AG10803 (cell line): ENCODE measurements at regions not wholly inside any gene's neighbourhood (a gene's known extent, or its start where the extent isn't known, plus 50 kb on each side); places are given as distances from the start of the nearest gene placed in this dataset.

Source experiments
- DNase-seq: peaks from one replicate; pipeline ENCODE4 v3.0.0; 2010; ENCODE audit warnings: low read depth
- H3K4me3 ChIP-seq: 2 replicates; pipeline ENCODE4 v1.5.1; 2011; ENCODE audit warnings: mild to moderate bottlenecking, low read length, control low read depth
- TF ChIP-seq, protein P1 (sequence below): conservative IDR thresholded peaks from 2 replicates; pipeline ENCODE4 v1.5.1; 2011; ENCODE audit warnings: mild to moderate bottlenecking, low read length, control low read depth, inconsistent platforms

DNA sequence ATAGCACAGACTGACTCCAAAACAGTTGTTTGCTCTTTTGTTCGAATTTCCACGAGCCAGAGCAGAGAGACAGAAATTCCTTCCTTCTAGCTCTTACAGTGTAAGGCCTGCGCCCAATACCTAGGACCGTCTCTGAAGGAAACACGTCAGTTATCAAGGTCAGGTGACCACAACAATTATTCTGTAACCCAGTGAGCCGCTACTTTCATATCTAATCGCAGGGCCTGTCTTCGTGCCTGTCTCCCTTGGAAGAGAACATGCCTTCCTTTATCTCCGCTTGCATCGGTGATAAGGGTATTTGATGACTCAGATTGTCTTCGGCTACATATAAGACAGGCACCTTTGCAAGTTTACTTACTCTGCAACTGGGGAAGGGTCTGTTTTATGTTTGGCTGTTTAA, 288.0 kb downstream of the MAF start:
- TF ChIP-seq, protein P1, sequence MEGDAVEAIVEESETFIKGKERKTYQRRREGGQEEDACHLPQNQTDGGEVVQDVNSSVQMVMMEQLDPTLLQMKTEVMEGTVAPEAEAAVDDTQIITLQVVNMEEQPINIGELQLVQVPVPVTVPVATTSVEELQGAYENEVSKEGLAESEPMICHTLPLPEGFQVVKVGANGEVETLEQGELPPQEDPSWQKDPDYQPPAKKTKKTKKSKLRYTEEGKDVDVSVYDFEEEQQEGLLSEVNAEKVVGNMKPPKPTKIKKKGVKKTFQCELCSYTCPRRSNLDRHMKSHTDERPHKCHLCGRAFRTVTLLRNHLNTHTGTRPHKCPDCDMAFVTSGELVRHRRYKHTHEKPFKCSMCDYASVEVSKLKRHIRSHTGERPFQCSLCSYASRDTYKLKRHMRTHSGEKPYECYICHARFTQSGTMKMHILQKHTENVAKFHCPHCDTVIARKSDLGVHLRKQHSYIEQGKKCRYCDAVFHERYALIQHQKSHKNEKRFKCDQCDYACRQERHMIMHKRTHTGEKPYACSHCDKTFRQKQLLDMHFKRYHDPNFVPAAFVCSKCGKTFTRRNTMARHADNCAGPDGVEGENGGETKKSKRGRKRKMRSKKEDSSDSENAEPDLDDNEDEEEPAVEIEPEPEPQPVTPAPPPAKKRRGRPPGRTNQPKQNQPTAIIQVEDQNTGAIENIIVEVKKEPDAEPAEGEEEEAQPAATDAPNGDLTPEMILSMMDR: no peak
- DNase-seq: no peak
- no peak overlapping the region for H3K4me3 ChIP-seq

DNA sequence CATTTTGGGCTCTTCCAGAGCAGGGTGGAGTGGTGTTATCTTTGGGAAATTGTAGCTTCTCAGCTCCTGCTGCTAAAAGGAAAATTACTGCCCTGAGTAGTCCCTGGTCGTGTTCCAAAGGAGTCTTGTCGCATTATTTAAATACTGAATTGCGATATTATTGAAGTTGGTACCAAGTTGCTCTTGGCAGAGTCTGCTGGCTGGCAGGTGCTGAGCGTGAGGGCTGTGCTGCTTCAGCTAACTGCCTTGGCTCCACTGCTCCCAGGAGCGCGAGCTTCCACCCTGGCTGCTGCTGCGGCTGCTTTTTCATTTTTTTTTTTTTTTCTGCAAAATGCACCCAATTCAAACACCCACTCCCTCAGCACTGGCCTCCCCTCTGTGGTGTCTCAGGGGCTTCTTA, 289.8 kb downstream of the MAF start:
- TF ChIP-seq, protein P1: no peak
- no peak for DNase-seq
- H3K4me3 ChIP-seq: no peak overlapping the region

DNA sequence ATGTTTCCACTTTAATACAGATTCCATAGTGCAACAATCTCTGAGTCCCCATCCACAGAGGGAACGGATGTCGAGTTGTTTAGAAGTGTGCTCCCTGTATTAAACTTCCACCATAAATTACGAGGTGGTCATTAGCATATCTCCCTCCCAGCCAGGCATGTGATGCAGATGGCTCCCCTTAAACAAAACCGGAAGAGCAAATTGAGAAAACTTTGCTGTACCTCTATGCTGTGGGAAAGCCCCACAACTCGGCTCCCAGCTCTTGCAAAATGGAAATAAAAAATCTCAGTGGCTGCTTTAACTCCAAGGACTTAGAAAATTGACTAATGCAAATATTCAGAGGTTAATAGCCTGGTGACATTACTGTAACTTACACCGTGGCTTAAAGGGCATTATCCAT, 290.9 kb downstream of the MAF start:
- H3K4me3 ChIP-seq: no peak overlapping the region
- TF ChIP-seq, protein P1: no peak
- DNase-seq: no peak

DNA sequence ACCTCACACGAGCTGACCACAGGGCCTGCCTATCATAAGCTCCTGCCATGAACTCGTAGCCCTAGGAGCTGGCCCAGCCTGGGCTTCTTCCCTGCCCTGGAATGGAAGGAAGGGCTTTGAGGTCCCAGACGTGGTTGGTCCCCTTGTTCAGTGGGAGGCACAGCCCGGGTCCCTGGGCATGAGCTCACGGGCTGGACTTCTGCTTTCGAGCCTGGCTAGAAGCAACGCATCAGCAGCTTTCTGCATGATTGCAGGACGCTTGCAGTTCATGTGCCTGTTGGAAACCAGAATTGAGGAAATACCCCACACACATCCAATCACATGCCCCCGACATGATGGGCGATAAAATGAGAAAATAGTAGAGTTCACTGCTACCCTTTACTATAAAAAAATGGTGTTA, 293.3 kb downstream of the MAF start:
- TF ChIP-seq, protein P1: no peak
- no peak overlapping the region for H3K4me3 ChIP-seq
- no peak for DNase-seq

DNA sequence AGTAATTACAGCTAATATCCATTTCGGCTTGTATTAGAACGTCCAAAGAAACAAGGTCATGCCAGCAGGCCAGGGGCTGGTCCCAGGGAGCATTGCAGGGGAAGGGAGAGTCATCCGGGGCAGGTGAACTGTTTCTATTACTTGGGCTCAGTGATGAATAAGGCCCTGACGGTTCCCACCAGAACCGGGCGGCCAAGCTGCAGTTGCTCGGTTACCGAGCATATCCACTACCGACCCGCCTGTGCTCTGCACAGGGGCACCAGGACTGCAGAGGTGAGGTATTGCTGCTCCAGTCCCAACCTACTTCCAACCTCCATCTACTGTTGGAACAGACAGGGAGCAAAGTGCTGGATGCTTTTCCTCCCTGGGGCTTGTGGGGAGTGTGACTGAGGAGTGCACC, 295.5 kb downstream of the MAF start:
- TF ChIP-seq, protein P1: no peak
- no peak overlapping the region for H3K4me3 ChIP-seq
- DNase-seq: no peak

DNA sequence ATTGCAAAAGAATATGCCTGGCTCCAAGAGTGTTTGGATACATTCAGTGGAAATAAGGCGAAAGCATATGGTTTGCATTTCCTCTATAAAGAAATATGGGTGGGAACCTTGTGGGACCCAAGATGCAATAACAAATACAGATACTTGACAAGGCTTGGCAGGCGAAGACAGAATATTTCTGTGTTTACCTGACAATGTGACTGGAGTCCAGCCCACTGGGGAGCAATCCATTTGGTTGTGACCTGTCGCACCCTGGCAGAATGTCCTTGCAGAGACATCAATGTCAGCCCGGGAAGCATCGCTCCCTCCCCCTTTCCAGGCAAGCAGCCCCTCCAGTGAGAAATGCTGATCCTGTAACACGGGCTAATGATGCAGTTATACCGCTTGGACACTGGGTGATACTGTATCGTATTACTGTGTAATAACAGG, 296.6 kb downstream of the MAF start:
- H3K4me3 ChIP-seq: no peak overlapping the region
- TF ChIP-seq, protein P1: no peak
- no peak for DNase-seq

DNA sequence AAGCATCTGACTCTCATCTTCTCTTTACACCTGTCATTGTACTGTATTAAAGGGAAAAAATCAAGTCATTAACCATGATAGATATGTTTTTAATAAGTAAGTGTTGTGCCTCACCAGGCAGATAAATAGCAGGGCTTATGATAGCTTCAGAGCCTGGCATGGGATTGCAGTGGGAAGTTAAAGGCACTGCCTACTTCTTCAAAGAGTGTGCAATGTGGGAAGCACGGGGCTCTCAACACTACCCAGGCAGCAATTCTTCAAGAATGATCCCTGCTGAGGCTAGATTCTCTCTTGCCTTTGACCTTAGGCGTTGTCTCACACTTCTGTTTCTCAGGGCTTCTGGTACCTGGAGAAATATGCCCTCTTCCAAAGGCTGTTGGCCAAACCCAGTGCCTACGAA, 297.3 kb downstream of the MAF start:
- no peak for DNase-seq
- H3K4me3 ChIP-seq: no peak overlapping the region
- TF ChIP-seq, protein P1: no peak
